ENCODE measurements at regions not wholly inside any gene's neighbourhood (a gene's known extent, or its start where the extent isn't known, plus 50 kb on each side); places are given as distances from the start of the nearest gene placed in this dataset.

- TF ChIP-seq CTCF (conservative IDR thresholded peaks at IDR 0.05; ENCODE audit: low read length) (no peak), EZH2phosphoT487 (IDR thresholded peaks at IDR 0.05; ENCODE audit: borderline replicate concordance) (no peak)
Measured at GRCh38 chr5:43875741-43876140, 272.8 kb downstream of the NNT start.

Data from Loucy (cell line).